ENCODE measurements at regions not wholly inside any gene's neighbourhood (a gene's known extent, or its start where the extent isn't known, plus 50 kb on each side); places are given as distances from the start of the nearest gene placed in this dataset.

GRCh38 chr3:28682121-28682520, 333.5 kb upstream of the AZI2 start:
- no peaks in the 10 kb centered on the region for H3K4me1 ChIP-seq (ENCODE audit: insufficient read depth, low read length, severe bottlenecking)
- H3K4me3 ChIP-seq (ENCODE audit: low read depth, low read length, poor library complexity, severe bottlenecking), result no peak overlapping the region
- H3K79me2 ChIP-seq (ENCODE audit: insufficient read depth, low read length), result no peaks in the 10 kb centered on the region
- H3K9me2 ChIP-seq (ENCODE audit: low read depth, low read length), result no peaks in the 10 kb centered on the region
- H3K27ac ChIP-seq (ENCODE audit: low read depth, low read length, poor library complexity, severe bottlenecking), result no peak overlapping the region
- H3F3A ChIP-seq (ENCODE audit: insufficient read depth, low read length), result no peaks in the 10 kb centered on the region
- no peaks in the 10 kb centered on the region for H3K27me3 ChIP-seq (ENCODE audit: insufficient read depth, low read length)
- no peaks in the 10 kb centered on the region for H3K9me3 ChIP-seq (ENCODE audit: low read length)
- no peak overlapping the region for H3K4me2 ChIP-seq (ENCODE audit: low read length)
- H2AFZ ChIP-seq (ENCODE audit: low read length), result no peak overlapping the region
- H3K9ac ChIP-seq (ENCODE audit: low read length), result no peak overlapping the region
- no peaks in the 10 kb centered on the region for H3K36me3 ChIP-seq (ENCODE audit: insufficient read depth, low read length)
- TF ChIP-seq EZH2 (IDR thresholded peaks at IDR 0.05; ENCODE audit: borderline replicate concordance, low read length) (no peak), CTCF (IDR thresholded peaks at IDR 0.05; ENCODE audit: low read length) (no peak)
- no peaks in the 10 kb centered on the region for H4K20me1 ChIP-seq (ENCODE audit: insufficient read depth, low read length)

GRCh38 chr3:28690176-28690575, 341.6 kb upstream of the AZI2 start:
- Histone ChIP-seq H3K36me3 (ENCODE audit: insufficient read depth, low read length) (no peaks in the 10 kb centered on the region), H3K9ac (ENCODE audit: low read length) (no peak overlapping the region), H3K79me2 (ENCODE audit: insufficient read depth, low read length) (no peaks in the 10 kb centered on the region), H3K4me3 (ENCODE audit: low read depth, low read length, poor library complexity, severe bottlenecking) (no peak overlapping the region), H3K27ac (ENCODE audit: low read depth, low read length, poor library complexity, severe bottlenecking) (no peak overlapping the region), H3K9me2 (ENCODE audit: low read depth, low read length) (no peaks in the 10 kb centered on the region), H3K9me3 (ENCODE audit: low read length) (no peaks in the 10 kb centered on the region), H4K20me1 (ENCODE audit: insufficient read depth, low read length) (no peaks in the 10 kb centered on the region), H3K27me3 (ENCODE audit: insufficient read depth, low read length) (no peaks in the 10 kb centered on the region), H3K4me1 (ENCODE audit: insufficient read depth, low read length, severe bottlenecking) (no peaks in the 10 kb centered on the region), H3F3A (ENCODE audit: insufficient read depth, low read length) (no peaks in the 10 kb centered on the region), H2AFZ (ENCODE audit: low read length) (no peak overlapping the region), H3K4me2 (ENCODE audit: low read length) (no peak overlapping the region)
- no peak for TF ChIP-seq CTCF (IDR thresholded peaks at IDR 0.05; ENCODE audit: low read length)
- TF ChIP-seq EZH2 (IDR thresholded peaks at IDR 0.05; ENCODE audit: borderline replicate concordance, low read length), result no peak

- no peaks in the 10 kb centered on the region for H4K20me1 ChIP-seq (ENCODE audit: insufficient read depth, low read length)
- H3K9me2 ChIP-seq (ENCODE audit: low read depth, low read length), result no peaks in the 10 kb centered on the region
- no peaks in the 10 kb centered on the region for H3K4me1 ChIP-seq (ENCODE audit: insufficient read depth, low read length, severe bottlenecking)
- H3K36me3 ChIP-seq (ENCODE audit: insufficient read depth, low read length), result no peaks in the 10 kb centered on the region
- no peaks in the 10 kb centered on the region for H3K9me3 ChIP-seq (ENCODE audit: low read length)
- no peak overlapping the region for H3K9ac ChIP-seq (ENCODE audit: low read length)
- no peaks in the 10 kb centered on the region for H3K79me2 ChIP-seq (ENCODE audit: insufficient read depth, low read length)
- no peak for TF ChIP-seq CTCF (IDR thresholded peaks at IDR 0.05; ENCODE audit: low read length)
- TF ChIP-seq EZH2 (IDR thresholded peaks at IDR 0.05; ENCODE audit: borderline replicate concordance, low read length), result no peak
- H3K27ac ChIP-seq (ENCODE audit: low read depth, low read length, poor library complexity, severe bottlenecking), result no peak overlapping the region
- no peak overlapping the region for H2AFZ ChIP-seq (ENCODE audit: low read length)
- no peak overlapping the region for H3K4me2 ChIP-seq (ENCODE audit: low read length)
- H3K4me3 ChIP-seq (ENCODE audit: low read depth, low read length, poor library complexity, severe bottlenecking), result no peak overlapping the region
- H3F3A ChIP-seq (ENCODE audit: insufficient read depth, low read length), result no peaks in the 10 kb centered on the region
- H3K27me3 ChIP-seq (ENCODE audit: insufficient read depth, low read length), result no peaks in the 10 kb centered on the region
Observed at GRCh38 chr3:28698706-28699105, 350.1 kb upstream of the AZI2 start.
